ENCODE measurements at regions not wholly inside any gene's neighbourhood (a gene's known extent, or its start where the extent isn't known, plus 50 kb on each side); places are given as distances from the start of the nearest gene placed in this dataset.

- Histone ChIP-seq H3K27ac (ENCODE audit: extremely low read depth, low read depth, low read length) (no peak overlapping the region), H3K36me3 (ENCODE audit: control insufficient read depth in 2 of 2, insufficient read depth in 1 of 2, low read length in 2 of 2) (no peaks in the 10 kb centered on the region), H3K4me1 (ENCODE audit: control insufficient read depth, insufficient read depth, low read length) (no peaks in the 10 kb centered on the region), H3K4me3 (ENCODE audit: low read depth, low read length) (no peak overlapping the region), H3K9me3 (ENCODE audit: control insufficient read depth, insufficient read depth, low read depth, low read length) (no peaks in the 10 kb centered on the region)
- peak; percentile 19; the same call in 1 of the 2 replicates for TF ChIP-seq ATF2 (tag by site-specific recombination; IDR thresholded peaks at IDR 0.05; ENCODE audit: low read depth)
- no peak for TF ChIP-seq ZNF529 (tag by site-specific recombination; IDR thresholded peaks at IDR 0.05; ENCODE audit: insufficient replicate concordance)
- no peak for TF ChIP-seq ZNF19 (tag by site-specific recombination; IDR thresholded peaks at IDR 0.05; ENCODE audit: low read depth)
- no peak for TF ChIP-seq ZNF670 (tag by site-specific recombination; IDR thresholded peaks at IDR 0.05; ENCODE audit: low read depth)
- TF ChIP-seq ZNF654 (tag by site-specific recombination; IDR thresholded peaks at IDR 0.05; ENCODE audit: low read depth), result peak; percentile 32
- TF ChIP-seq ZNF335 (tag by site-specific recombination; conservative IDR thresholded peaks at IDR 0.05), result 0 out of 2 replicates have a peak, but pooled peaks have one; percentile 13
- 0 out of 2 replicates have a peak, but pooled peaks have one; percentile 5 for TF ChIP-seq ZBTB44 (tag by site-specific recombination; IDR thresholded peaks at IDR 0.05)
- CTCF ChIA-PET, result interaction anchor here (0.6 to 1.3 kb wide), 7 partner anchors 14 to 437 kb away, joined by 3 to 6 read pairs (median 4); no protein-coding TSS in a partner anchor
- POLR2A ChIA-PET, result no interaction called here
Observed at GRCh38 chr7:115707258-115708012, 323.1 kb downstream of the TFEC start.

GRCh38 chr7:115704884-115705283, 325.7 kb downstream of the TFEC start:
- H3K9me3 ChIP-seq (ENCODE audit: control insufficient read depth, insufficient read depth, low read depth, low read length), result no peaks in the 10 kb centered on the region
- no peaks in the 10 kb centered on the region for H3K4me1 ChIP-seq (ENCODE audit: control insufficient read depth, insufficient read depth, low read length)
- no peak overlapping the region for H3K4me3 ChIP-seq (ENCODE audit: low read depth, low read length)
- ChIA-PET CTCF (no interaction called here), POLR2A (no interaction called here)
- TF ChIP-seq ZNF362 (tag by site-specific recombination; IDR thresholded peaks at IDR 0.05) (no peak), ZNF248 (tag by site-specific recombination; IDR thresholded peaks at IDR 0.05) (no peak), ZBTB17 (tag by site-specific recombination; IDR thresholded peaks at IDR 0.05) (no peak), ZNF488 (tag by site-specific recombination; IDR thresholded peaks at IDR 0.05) (no peak), ZNF426 (tag by site-specific recombination; IDR thresholded peaks at IDR 0.05) (no peak), ZNF664 (tag by site-specific recombination; IDR thresholded peaks at IDR 0.05) (no peak), BCL6B (tag by site-specific recombination; IDR thresholded peaks at IDR 0.05) (no peak), KLF7 (tag by site-specific recombination; IDR thresholded peaks at IDR 0.05; ENCODE audit: borderline replicate concordance) (no peak), ZNF48 (tag by site-specific recombination; IDR thresholded peaks at IDR 0.05) (no peak), ZNF510 (tag by site-specific recombination; IDR thresholded peaks at IDR 0.05; ENCODE audit: insufficient replicate concordance) (no peak)
- no peaks in the 10 kb centered on the region for H3K36me3 ChIP-seq (ENCODE audit: control insufficient read depth in 2 of 2, insufficient read depth in 1 of 2, low read length in 2 of 2)
- H3K27ac ChIP-seq (ENCODE audit: extremely low read depth, low read depth, low read length), result no peak overlapping the region
